K562 (cell line): ENCODE measurements at regions not wholly inside any gene's neighbourhood (a gene's known extent, or its start where the extent isn't known, plus 50 kb on each side); places are given as distances from the start of the nearest gene placed in this dataset.

Source experiments
- ATAC-seq: fragments of 200-7000 bp; cut with Tn5 transposase; 3 replicates; pipeline ENCODE4 v1.9.1; 2020; ENCODE audit warnings: moderate library complexity
- BruUV-seq: library from RNA; stranded (reverse); fragments of 400-500 nt; replicated peaks from 2 replicates; lab custom pipeline; 2021; lab: Mats Ljungman, UMichigan
- CTCF ChIA-PET: fragments of 300-600 bp; formaldehyde crosslinking; extraction: SDS; loops from one replicate; lab custom pipeline; 2021; ENCODE audit warnings: low intra/inter-chr PET ratio; lab: Yijun Ruan, JAX
- POLR2A ChIA-PET: fragments of 300-600, 350-650 bp; sonication (Branson Sonifier 250); formaldehyde crosslinking; extraction: SDS; loops from one replicate; lab custom pipeline; 2021; ENCODE audit warnings: antibody characterized with exemption, inconsistent platforms; lab: Yijun Ruan, JAX
- DNase-seq, 4 experiments: peaks; one replicate each; pipeline versions ENCODE4 v3.0.0 to v3.0.0-alpha.2; 2011 to 2018; ENCODE audit warnings: low spot score in 3 of 4, mixed read lengths in 3 of 4; ENCODE audit errors: extremely low read depth in 1 of 4
- FAIRE-seq: peaks from 2 replicates; lab custom pipeline; 2011; peaks lifted over from hg19 to GRCh38; lab: Jason Lieb, UNC
- H2AFZ ChIP-seq: 2 replicates; pipeline ENCODE4 v1.6.0; 2011; ENCODE audit warnings: low read depth, low read length, control low read depth, inconsistent platforms
- H3K27ac ChIP-seq: fragments of 200-600 bp; 3 replicates; pipeline ENCODE4 v1.8.0; 2011; ENCODE audit warnings: low read depth, mild to moderate bottlenecking, control low read depth, inconsistent platforms, low read length, moderate library complexity, mixed read lengths; ENCODE audit errors: extremely low read depth
- H3K27me3 ChIP-seq, 2 experiments: fragments of 300-600 bp in 1 of 2; 2 replicates in 1 of 2; 3 replicates in 1 of 2; pipeline versions ENCODE4 v1.6.0 to v1.8.0; 2011; ENCODE audit warnings: inconsistent platforms in 2 of 2, low read length in 2 of 2, mild to moderate bottlenecking in 1 of 2, mixed read lengths in 1 of 2, moderate library complexity in 1 of 2; ENCODE audit not compliant: control insufficient read depth in 2 of 2, insufficient read depth in 2 of 2
- H3K36me3 ChIP-seq: fragments of 300-600 bp; 3 replicates; pipeline ENCODE4 v1.8.0; 2011; ENCODE audit warnings: mild to moderate bottlenecking, low read length, inconsistent platforms; ENCODE audit not compliant: control insufficient read depth, insufficient read depth
- H3K4me1 ChIP-seq, 2 experiments: fragments of 200-600 bp in 1 of 2; replicated peaks in 1 of 2; 2 replicates in 1 of 2; 3 replicates in 1 of 2; pipeline versions ENCODE4 v1.5.1 to v1.8.0; 2011; ENCODE audit warnings: inconsistent platforms in 2 of 2, low read length in 2 of 2, mild to moderate bottlenecking in 1 of 2, mixed read lengths in 1 of 2, moderate library complexity in 1 of 2; ENCODE audit not compliant: control insufficient read depth in 2 of 2, insufficient read depth in 2 of 2
- H3K4me2 ChIP-seq: 2 replicates; pipeline ENCODE4 v1.6.1; 2011; ENCODE audit warnings: low read length, control low read depth, inconsistent platforms, mixed read lengths; ENCODE audit not compliant: insufficient read depth
- H3K4me3 ChIP-seq: fragments of 200-600 bp; sonication (generic), shearing (Covaris generic); 2 replicates; pipeline ENCODE4 v1.5.1; 2016; ENCODE audit warnings: control low read depth, inconsistent platforms
- H3K79me2 ChIP-seq: fragments of 200-600 bp; 3 replicates; pipeline ENCODE4 v1.8.0; 2011; ENCODE audit warnings: low read length, inconsistent platforms; ENCODE audit not compliant: control insufficient read depth, insufficient read depth
- H3K9ac ChIP-seq, 2 experiments: 2 replicates each; pipeline versions ENCODE4 v1.6.0 to v1.6.1; 2011; ENCODE audit warnings: low read depth in 2 of 2, low read length in 2 of 2, control low read depth in 1 of 2, inconsistent platforms in 1 of 2, mild to moderate bottlenecking in 1 of 2, mixed read lengths in 1 of 2; ENCODE audit not compliant: insufficient read depth in 1 of 2
- H3K9me1 ChIP-seq: one replicate; pipeline ENCODE4 v1.6.0; 2011; ENCODE audit warnings: inconsistent platforms, mild to moderate bottlenecking, low read length, moderate library complexity; ENCODE audit not compliant: control insufficient read depth, insufficient read depth
- H3K9me3 ChIP-seq: replicated peaks from 2 replicates; pipeline ENCODE4 v1.5.1; 2011; ENCODE audit warnings: low read depth, low read length, inconsistent platforms; ENCODE audit not compliant: control insufficient read depth, insufficient read depth
- H4K20me1 ChIP-seq: replicated peaks from 2 replicates; pipeline ENCODE4 v1.6.1; 2011; ENCODE audit warnings: low read length, inconsistent platforms, mixed read lengths; ENCODE audit not compliant: control insufficient read depth, insufficient read depth
- CBX3 ChIP-seq, 2 experiments: IDR thresholded peaks; 1 replicate in 1 of 2; 2 replicates in 1 of 2; pipeline ENCODE4 v1.6.1; 2012; ENCODE audit warnings: inconsistent platforms in 2 of 2, low read length in 2 of 2, borderline replicate concordance in 1 of 2, control low read depth in 1 of 2
- CREB1 ChIP-seq, 2 experiments: sonication (generic) in 1 of 2; formaldehyde crosslinking in 1 of 2; IDR thresholded peaks; 2 replicates each; pipeline versions ENCODE4 v1.6.1 to v1.8.0; 2012 to 2022; ENCODE audit warnings: inconsistent platforms in 1 of 2, mild to moderate bottlenecking in 1 of 2, missing genetic modification reagents in 1 of 2, moderate library complexity in 1 of 2
- DACH1 ChIP-seq: fragments of 450-650 bp; IDR thresholded peaks from 2 replicates; pipeline ENCODE4 v1.6.1; 2018; ENCODE audit not compliant: partially characterized antibody
- DDX20 ChIP-seq: fragments of 450-650 bp; IDR thresholded peaks from 2 replicates; pipeline ENCODE4 v1.6.1; 2016; ENCODE audit warnings: missing genetic modification characterization, low read depth, mild to moderate bottlenecking, missing compliant biosample characterization, moderate library complexity
- HMG20A ChIP-seq: fragments of 450-650 bp; formaldehyde crosslinking; conservative IDR thresholded peaks from 2 replicates; pipeline ENCODE4 v1.4.0; 2020; ENCODE audit warnings: mild to moderate bottlenecking, mixed read lengths
- MYBL2 ChIP-seq, 2 experiments: fragments of 450-650 bp in 1 of 2; sonication (generic) in 1 of 2; formaldehyde crosslinking in 1 of 2; IDR thresholded peaks; 2 replicates each; pipeline versions ENCODE4 v1.6.1 to v1.8.1; 2017 to 2022; ENCODE audit warnings: borderline replicate concordance in 1 of 2, inconsistent platforms in 1 of 2, low read depth in 1 of 2, mild to moderate bottlenecking in 1 of 2, missing genetic modification reagents in 1 of 2, moderate library complexity in 1 of 2
- NCOR1 ChIP-seq: fragments of 450-650 bp; IDR thresholded peaks from 2 replicates; pipeline ENCODE4 v1.6.1; 2016; ENCODE audit warnings: mild to moderate bottlenecking, moderate library complexity
- NFRKB ChIP-seq: fragments of 450-650 bp; IDR thresholded peaks from 2 replicates; pipeline ENCODE4 v1.6.1; 2016; ENCODE audit warnings: low read depth
- PHF8 ChIP-seq: fragments of 200-600 bp; sonication (generic); IDR thresholded peaks from 2 replicates; pipeline ENCODE4 v1.6.1; 2012; ENCODE audit warnings: mixed run types, mild to moderate bottlenecking, inconsistent platforms, low read length, moderate library complexity, borderline replicate concordance
- SMARCC2 ChIP-seq: fragments of 450-650 bp; IDR thresholded peaks from 2 replicates; pipeline ENCODE4 v1.6.1; 2017; ENCODE audit warnings: antibody characterized with exemption, moderate library complexity, mild to moderate bottlenecking, low read depth
- ZFP30 ChIP-seq: fragments of 250-450 bp; sonication (Bioruptor Pico); IDR thresholded peaks from 2 replicates; pipeline ENCODE4 v1.8.0; 2022; ENCODE audit warnings: moderate library complexity, mild to moderate bottlenecking, inconsistent platforms, borderline replicate concordance
- ZNF23 ChIP-seq: fragments of 250-450 bp; sonication (Bioruptor Pico); IDR thresholded peaks from 2 replicates; pipeline ENCODE4 v1.4.0; 2020; ENCODE audit warnings: mild to moderate bottlenecking
- WGBS: fragments of 100-300 bp; shearing (Covaris generic); methylation state at CpG from one replicate; pipeline ENCODE4 v1.1.6; 2016; ENCODE audit warnings: low coverage, mixed read lengths; ENCODE audit not compliant: insufficient coverage; ENCODE audit errors: missing lambda C conversion rate; 5-methylcytosine and 5-hydroxymethylcytosine counted together
- in situ Hi-C: fragments of 300-500 bp; cut with MboI; formaldehyde crosslinking; loops from 4 replicates; pipeline ENCODE4 v1.15.0; 2018; ENCODE audit warnings: inconsistent platforms, mixed read lengths
- intact Hi-C: fragments of 100-400 bp; cut with micrococcal nuclease; formaldehyde crosslinking; loops from 2 replicates; pipeline ENCODE4 v1.14.2; 2022
- TF ChIP-seq, protein P1 (sequence below): sonication (generic); formaldehyde crosslinking; IDR thresholded peaks from 2 replicates; pipeline ENCODE4 v1.8.1; 2023; ENCODE audit warnings: missing genetic modification reagents, mild to moderate bottlenecking, borderline replicate concordance

DNA sequence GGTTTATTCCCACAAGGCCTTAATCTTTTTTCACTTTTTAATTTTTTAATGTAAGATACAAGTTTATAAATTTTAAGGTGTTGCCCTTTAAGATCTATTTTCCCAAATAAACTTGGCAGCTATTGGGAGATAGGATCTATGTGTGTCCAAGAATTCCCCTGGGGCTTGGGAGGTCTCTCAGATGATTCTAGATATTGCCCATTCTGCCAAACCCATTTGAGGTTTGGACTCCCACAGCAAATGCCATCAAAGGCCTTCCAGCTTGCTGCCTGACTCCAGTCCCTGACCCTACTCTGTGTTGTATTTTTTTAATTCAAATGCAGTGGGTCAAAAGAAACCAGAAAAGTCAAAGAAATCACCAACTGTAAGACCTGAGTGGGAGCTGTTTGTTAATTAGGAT is 120.0 kb upstream of the CHRDL1 start:
- Histone ChIP-seq H3K36me3 (no peaks in the 10 kb centered on the region), H3K4me3 (no peak overlapping the region), H2AFZ (no peak overlapping the region), H4K20me1 (no peaks in the 10 kb centered on the region), H3K9ac (no peak overlapping the region), H3K27ac (no peak overlapping the region), H3K4me1 (no peaks in the 10 kb centered on the region), H3K4me2 (no peak overlapping the region)
- intact Hi-C loops = no loop called here
- TF ChIP-seq ZNF23 (CRISPR knock-in tag) = no peak
- TF ChIP-seq SMARCC2 = no peak
- no peak for TF ChIP-seq DACH1
- TF ChIP-seq DDX20 = no peak
- no peak for TF ChIP-seq NCOR1
- no peak for TF ChIP-seq HMG20A (CRISPR knock-in tag)
- TF ChIP-seq, all 486 proteins: peak for 0
- ChIA-PET POLR2A (no interaction called here), CTCF (no interaction called here)
- FAIRE-seq (no peak), DNase-seq (no peak), ATAC-seq (no peak)
- Histone ChIP-seq H3K79me2 (no peaks in the 10 kb centered on the region), H3K9me1 (no peaks in the 10 kb centered on the region), H3K27me3 (no peaks in the 10 kb centered on the region), H3K9me3 (no peaks in the 10 kb centered on the region)
- BruUV-seq = no TSS peak
- in situ Hi-C loops = no loop called here

DNA sequence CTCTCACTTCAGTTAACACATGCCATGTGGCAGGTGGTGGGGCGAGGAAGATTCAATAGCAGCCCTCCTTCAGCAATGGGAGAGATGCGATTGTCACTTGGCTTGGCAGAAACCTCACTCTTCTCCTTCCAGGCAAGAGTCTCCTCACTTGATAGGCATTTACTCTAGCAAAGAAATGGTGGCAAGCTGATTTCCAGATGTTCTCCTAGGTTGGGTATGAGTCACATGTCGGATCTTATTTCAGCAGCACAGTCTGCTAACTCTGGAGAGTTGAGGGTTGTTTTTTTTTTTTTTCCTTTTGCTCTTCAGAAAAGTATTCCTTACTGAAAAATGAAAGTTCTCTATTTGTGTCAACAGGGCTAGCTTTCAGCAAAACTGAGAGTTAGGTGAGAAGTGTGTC is 119.5 kb upstream of the CHRDL1 start:
- no peaks in the 10 kb centered on the region for H3K36me3 ChIP-seq
- H3K4me1 ChIP-seq = no peaks in the 10 kb centered on the region
- POLR2A ChIA-PET = no interaction called here
- no peak overlapping the region for H3K4me2 ChIP-seq
- in situ Hi-C loops (no loop called here), intact Hi-C loops (no loop called here)
- no peak for ATAC-seq
- H3K9me1 ChIP-seq = no peaks in the 10 kb centered on the region
- H3K27ac ChIP-seq = no peak overlapping the region
- no peak overlapping the region for H3K9ac ChIP-seq
- no peaks in the 10 kb centered on the region for H4K20me1 ChIP-seq
- WGBS = 0% methylated on average over 2 of the region's 3 CpGs
- no peak overlapping the region for H2AFZ ChIP-seq
- H3K27me3 ChIP-seq = no peaks in the 10 kb centered on the region
- no peak for DNase-seq
- CTCF ChIA-PET = no interaction called here
- BruUV-seq = no TSS peak
- H3K9me3 ChIP-seq = no peaks in the 10 kb centered on the region
- no peak for FAIRE-seq
- H3K79me2 ChIP-seq = no peaks in the 10 kb centered on the region
- H3K4me3 ChIP-seq = no peak overlapping the region
- TF ChIP-seq CREB1 (IDR thresholded peaks at IDR 0.05) (no peak), CREB1 (CRISPR knock-in tag; IDR thresholded peaks at IDR 0.05) (no peak), NFRKB (no peak), MYBL2 (IDR thresholded peaks at IDR 0.05; ENCODE audit: low read depth) (no peak), MYBL2 (CRISPR knock-in tag; IDR thresholded peaks at IDR 0.05; ENCODE audit: borderline replicate concordance) (no peak), ZFP30 (CRISPR knock-in tag) (no peak), PHF8 (no peak), CBX3 (IDR thresholded peaks at IDR 0.05; ENCODE audit: borderline replicate concordance in 1 of 2, low read length in 2 of 2) (no peak)
- TF ChIP-seq, protein P1, sequence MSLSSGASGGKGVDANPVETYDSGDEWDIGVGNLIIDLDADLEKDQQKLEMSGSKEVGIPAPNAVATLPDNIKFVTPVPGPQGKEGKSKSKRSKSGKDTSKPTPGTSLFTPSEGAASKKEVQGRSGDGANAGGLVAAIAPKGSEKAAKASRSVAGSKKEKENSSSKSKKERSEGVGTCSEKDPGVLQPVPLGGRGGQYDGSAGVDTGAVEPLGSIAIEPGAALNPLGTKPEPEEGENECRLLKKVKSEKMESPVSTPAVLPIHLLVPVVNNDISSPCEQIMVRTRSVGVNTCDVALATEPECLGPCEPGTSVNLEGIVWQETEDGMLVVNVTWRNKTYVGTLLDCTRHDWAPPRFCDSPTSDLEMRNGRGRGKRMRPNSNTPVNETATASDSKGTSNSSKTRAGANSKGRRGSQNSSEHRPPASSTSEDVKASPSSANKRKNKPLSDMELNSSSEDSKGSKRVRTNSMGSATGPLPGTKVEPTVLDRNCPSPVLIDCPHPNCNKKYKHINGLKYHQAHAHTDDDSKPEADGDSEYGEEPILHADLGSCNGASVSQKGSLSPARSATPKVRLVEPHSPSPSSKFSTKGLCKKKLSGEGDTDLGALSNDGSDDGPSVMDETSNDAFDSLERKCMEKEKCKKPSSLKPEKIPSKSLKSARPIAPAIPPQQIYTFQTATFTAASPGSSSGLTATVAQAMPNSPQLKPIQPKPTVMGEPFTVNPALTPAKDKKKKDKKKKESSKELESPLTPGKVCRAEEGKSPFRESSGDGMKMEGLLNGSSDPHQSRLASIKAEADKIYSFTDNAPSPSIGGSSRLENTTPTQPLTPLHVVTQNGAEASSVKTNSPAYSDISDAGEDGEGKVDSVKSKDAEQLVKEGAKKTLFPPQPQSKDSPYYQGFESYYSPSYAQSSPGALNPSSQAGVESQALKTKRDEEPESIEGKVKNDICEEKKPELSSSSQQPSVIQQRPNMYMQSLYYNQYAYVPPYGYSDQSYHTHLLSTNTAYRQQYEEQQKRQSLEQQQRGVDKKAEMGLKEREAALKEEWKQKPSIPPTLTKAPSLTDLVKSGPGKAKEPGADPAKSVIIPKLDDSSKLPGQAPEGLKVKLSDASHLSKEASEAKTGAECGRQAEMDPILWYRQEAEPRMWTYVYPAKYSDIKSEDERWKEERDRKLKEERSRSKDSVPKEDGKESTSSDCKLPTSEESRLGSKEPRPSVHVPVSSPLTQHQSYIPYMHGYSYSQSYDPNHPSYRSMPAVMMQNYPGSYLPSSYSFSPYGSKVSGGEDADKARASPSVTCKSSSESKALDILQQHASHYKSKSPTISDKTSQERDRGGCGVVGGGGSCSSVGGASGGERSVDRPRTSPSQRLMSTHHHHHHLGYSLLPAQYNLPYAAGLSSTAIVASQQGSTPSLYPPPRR (CRISPR knock-in tag) = no peak
